ENCODE measurements at regions not wholly inside any gene's neighbourhood (a gene's known extent, or its start where the extent isn't known, plus 50 kb on each side); places are given as distances from the start of the nearest gene placed in this dataset.

- Mint-ChIP-seq H3K27ac (no peak overlapping the region), H3K9me3 (peaks cover 0 to 10% (median 4%) of the 10 kb centered on the region in 7 donors), H3K27me3 (ENCODE audit: low read depth in 3 of 3) (no peaks in the 10 kb centered on the region), H3K4me3 (no peak overlapping the region), H3K36me3 (no peaks in the 10 kb centered on the region), H3K4me1 (no peaks in the 10 kb centered on the region)
- H3K9ac ChIP-seq (ENCODE audit: insufficient read depth, low read length, poor library complexity, severe bottlenecking) = no peak overlapping the region
- H3K27ac ChIP-seq (ENCODE audit: low read depth in 1 of 2, low read length in 2 of 2) = no peak overlapping the region
- no peaks in the 10 kb centered on the region for H3K36me3 ChIP-seq (replicated peaks in 1 of 2; ENCODE audit: control insufficient read depth in 1 of 2, insufficient read depth in 2 of 2, low read length in 2 of 2)
- WGBS (ENCODE audit: insufficient coverage) = no CpG with 5 or more reads among the region's 2 CpGs
- H3K79me2 ChIP-seq (ENCODE audit: insufficient read depth, low read length) = no peaks in the 10 kb centered on the region
- intact Hi-C loops (cut with micrococcal nuclease) = no loop called here
- no peak for TF ChIP-seq CTCF (IDR thresholded peaks at IDR 0.05)
- H3K9me3 ChIP-seq (replicated peaks in 1 of 2; ENCODE audit: control insufficient read depth in 1 of 2, insufficient read depth in 1 of 2, low read length in 2 of 2) = no peaks in the 10 kb centered on the region
- no peak for DNase-seq
- H3K4me3 ChIP-seq (replicated peaks in 1 of 3; ENCODE audit: low read depth in 2 of 3, low read length in 3 of 3) = no peak overlapping the region
- no peaks in the 10 kb centered on the region for H3K27me3 ChIP-seq (ENCODE audit: control insufficient read depth in 2 of 2, insufficient read depth in 2 of 2, low read length in 2 of 2)
- H3K4me1 ChIP-seq (ENCODE audit: control insufficient read depth in 1 of 2, insufficient read depth in 2 of 2, low read length in 2 of 2) = no peaks in the 10 kb centered on the region
- no peaks in the 10 kb centered on the region for H4K20me1 ChIP-seq (ENCODE audit: insufficient read depth, low read length)
- no peak overlapping the region for H3K4me2 ChIP-seq (replicated peaks; ENCODE audit: extremely low read depth, low read length, poor library complexity, severe bottlenecking)
- H2AFZ ChIP-seq (ENCODE audit: insufficient read depth, low read depth, low read length, poor library complexity, severe bottlenecking) = no peak overlapping the region
These were observed 1291.6 kb upstream of the GYPC start for GRCh38 chr2:125364192-125364983.

GRCh38 chr2:125364984-125365265, 1291.0 kb upstream of the GYPC start:
- Mint-ChIP-seq H3K4me3 (no peak overlapping the region), H3K27me3 (ENCODE audit: low read depth in 3 of 3) (no peaks in the 10 kb centered on the region), H3K36me3 (no peaks in the 10 kb centered on the region), H3K4me1 (no peaks in the 10 kb centered on the region), H3K9me3 (peaks cover 0 to 12% (median 4%) of the 10 kb centered on the region in 7 donors), H3K27ac (no peak overlapping the region)
- DNase-seq = no peak
- H3K79me2 ChIP-seq (ENCODE audit: insufficient read depth, low read length) = no peaks in the 10 kb centered on the region
- no peak overlapping the region for H3K4me2 ChIP-seq (replicated peaks; ENCODE audit: extremely low read depth, low read length, poor library complexity, severe bottlenecking)
- intact Hi-C loops (cut with micrococcal nuclease) = no loop called here
- no peak overlapping the region for H3K9ac ChIP-seq (ENCODE audit: insufficient read depth, low read length, poor library complexity, severe bottlenecking)
- H3K36me3 ChIP-seq (replicated peaks in 1 of 2; ENCODE audit: control insufficient read depth in 1 of 2, insufficient read depth in 2 of 2, low read length in 2 of 2) = no peaks in the 10 kb centered on the region
- no peaks in the 10 kb centered on the region for H4K20me1 ChIP-seq (ENCODE audit: insufficient read depth, low read length)
- no peaks in the 10 kb centered on the region for H3K27me3 ChIP-seq (ENCODE audit: control insufficient read depth in 2 of 2, insufficient read depth in 2 of 2, low read length in 2 of 2)
- no peak overlapping the region for H3K4me3 ChIP-seq (replicated peaks in 1 of 3; ENCODE audit: low read depth in 2 of 3, low read length in 3 of 3)
- no peak overlapping the region for H2AFZ ChIP-seq (ENCODE audit: insufficient read depth, low read depth, low read length, poor library complexity, severe bottlenecking)
- no peak for TF ChIP-seq CTCF (IDR thresholded peaks at IDR 0.05)
- no peak overlapping the region for H3K27ac ChIP-seq (ENCODE audit: low read depth in 1 of 2, low read length in 2 of 2)
- H3K9me3 ChIP-seq (replicated peaks in 1 of 2; ENCODE audit: control insufficient read depth in 1 of 2, insufficient read depth in 1 of 2, low read length in 2 of 2) = no peaks in the 10 kb centered on the region
- no peaks in the 10 kb centered on the region for H3K4me1 ChIP-seq (ENCODE audit: control insufficient read depth in 1 of 2, insufficient read depth in 2 of 2, low read length in 2 of 2)
- no CpG with 5 or more reads among the region's 1 CpG for WGBS (ENCODE audit: insufficient coverage)
